Endodermal cell (in vitro differentiated cells): ENCODE measurements at regions not wholly inside any gene's neighbourhood (a gene's known extent, or its start where the extent isn't known, plus 50 kb on each side); places are given as distances from the start of the nearest gene placed in this dataset.

Experiments used
- DNase-seq: peaks from one replicate; pipeline ENCODE4 v3.0.0-alpha.2; 2017
- H3K27ac ChIP-seq: 2 replicates; pipeline ENCODE4 v1.5.1; 2013; ENCODE audit warnings: mild to moderate bottlenecking, low read depth, low read length, moderate library complexity
- H3K27me3 ChIP-seq: 2 replicates; pipeline ENCODE4 v1.6.1; 2013; ENCODE audit warnings: mild to moderate bottlenecking, low read length, moderate library complexity; ENCODE audit not compliant: insufficient read depth, control insufficient read depth, poor library complexity, severe bottlenecking
- H3K36me3 ChIP-seq: 2 replicates; pipeline ENCODE4 v1.7.0; 2013; ENCODE audit warnings: mild to moderate bottlenecking, low read length, moderate library complexity; ENCODE audit not compliant: control insufficient read depth, insufficient read depth
- H3K4me1 ChIP-seq: one replicate; pipeline ENCODE4 v1.7.0; 2013; ENCODE audit warnings: low read length; ENCODE audit not compliant: control insufficient read depth, insufficient read depth
- H3K4me3 ChIP-seq: 2 replicates; pipeline ENCODE4 v1.5.1; 2013; ENCODE audit warnings: mild to moderate bottlenecking, low read length, moderate library complexity
- H3K9ac ChIP-seq: 2 replicates; pipeline ENCODE4 v1.6.1; 2013; ENCODE audit warnings: mild to moderate bottlenecking, low read length, moderate library complexity; ENCODE audit not compliant: poor library complexity, severe bottlenecking; ENCODE audit errors: extremely low read depth
- H3K9me3 ChIP-seq: 2 replicates; pipeline ENCODE4 v1.6.1; 2013; ENCODE audit warnings: mild to moderate bottlenecking, low read length, moderate library complexity; ENCODE audit not compliant: control insufficient read depth
- H3K27ac Mint-ChIP-seq: 2 replicates; pipeline ENCODE4 v1.8.0; 2020; ENCODE audit warnings: mixed read lengths
- H3K27me3 Mint-ChIP-seq: 2 replicates; pipeline ENCODE4 v1.8.0; 2021; ENCODE audit warnings: mild to moderate bottlenecking, mixed read lengths; ENCODE audit not compliant: insufficient read depth
- H3K36me3 Mint-ChIP-seq: 2 replicates; pipeline ENCODE4 v1.8.0; 2020; ENCODE audit warnings: low read depth, mixed read lengths
- H3K4me1 Mint-ChIP-seq: 2 replicates; pipeline ENCODE4 v1.8.0; 2020; ENCODE audit warnings: mixed read lengths
- H3K4me3 Mint-ChIP-seq: 2 replicates; pipeline ENCODE4 v1.8.0; 2020; ENCODE audit warnings: mild to moderate bottlenecking, moderate library complexity, mixed read lengths
- H3K9me3 Mint-ChIP-seq: 2 replicates; pipeline ENCODE4 v1.8.0; 2020; ENCODE audit warnings: mild to moderate bottlenecking, mixed read lengths
- CTCF ChIP-seq: fragments of 200-600 bp; sonication (generic); conservative IDR thresholded peaks from 2 replicates; pipeline ENCODE4 v1.5.0; 2021; ENCODE audit warnings: antibody characterized with exemption, mild to moderate bottlenecking
- WGBS, 2 experiments: methylation state at CpG; one replicate each; pipeline versions ENCODE4 v1.1.5 to v1.1.7; 2013; ENCODE audit warnings: missing lambda C conversion rate in 2 of 2, mixed read lengths in 1 of 2; ENCODE audit not compliant: insufficient coverage in 1 of 2, insufficient read length in 1 of 2; 5-methylcytosine and 5-hydroxymethylcytosine counted together

GRCh38 chr3:28698706-28699105 is 350.1 kb upstream of the AZI2 start:
- no peak for TF ChIP-seq CTCF
- no peak overlapping the region for H3K27ac Mint-ChIP-seq
- Histone ChIP-seq H3K9ac (no peak overlapping the region), H3K27me3 (no peaks in the 10 kb centered on the region), H3K27ac (no peak overlapping the region), H3K4me1 (no peaks in the 10 kb centered on the region), H3K9me3 (no peaks in the 10 kb centered on the region), H3K36me3 (no peaks in the 10 kb centered on the region), H3K4me3 (no peak overlapping the region)
- DNase-seq: no peak
- no peaks in the 10 kb centered on the region for H3K27me3 Mint-ChIP-seq
- H3K4me3 Mint-ChIP-seq: no peak overlapping the region
- H3K9me3 Mint-ChIP-seq: no peaks in the 10 kb centered on the region
- H3K4me1 Mint-ChIP-seq: peaks cover 2% of the 10 kb centered on the region
- H3K36me3 Mint-ChIP-seq: no peaks in the 10 kb centered on the region
- 92% methylated on average over 2 of the region's 2 CpGs; no CpG with 5 or more reads in 1 of the 2 experiments for WGBS, 2 experiments

- no peak for DNase-seq
- H3K27ac ChIP-seq: no peak overlapping the region
- no peak overlapping the region for H3K9ac ChIP-seq
- no peaks in the 10 kb centered on the region for H3K27me3 Mint-ChIP-seq
- 93 to 100% methylated on average over 1 to 2 of the region's 2 CpGs for WGBS, 2 experiments
- H3K4me1 Mint-ChIP-seq: peaks cover 2% of the 10 kb centered on the region
- H3K27ac Mint-ChIP-seq: no peak overlapping the region
- no peak overlapping the region for H3K4me3 Mint-ChIP-seq
- H3K36me3 ChIP-seq: no peaks in the 10 kb centered on the region
- H3K9me3 ChIP-seq: no peaks in the 10 kb centered on the region
- no peak overlapping the region for H3K4me3 ChIP-seq
- no peaks in the 10 kb centered on the region for H3K9me3 Mint-ChIP-seq
- no peak for TF ChIP-seq CTCF
- no peaks in the 10 kb centered on the region for H3K36me3 Mint-ChIP-seq
- H3K27me3 ChIP-seq: no peaks in the 10 kb centered on the region
- H3K4me1 ChIP-seq: no peaks in the 10 kb centered on the region
Observed at GRCh38 chr3:28699283-28699682, 350.7 kb upstream of the AZI2 start.

- Mint-ChIP-seq H3K36me3 (no peaks in the 10 kb centered on the region), H3K27me3 (no peaks in the 10 kb centered on the region), H3K27ac (no peak overlapping the region), H3K4me3 (no peak overlapping the region), H3K9me3 (no peaks in the 10 kb centered on the region), H3K4me1 (peaks cover 2% of the 10 kb centered on the region)
- Histone ChIP-seq H3K27ac (no peak overlapping the region), H3K9me3 (no peaks in the 10 kb centered on the region), H3K4me1 (no peaks in the 10 kb centered on the region), H3K4me3 (no peak overlapping the region), H3K36me3 (no peaks in the 10 kb centered on the region), H3K9ac (no peak overlapping the region), H3K27me3 (no peaks in the 10 kb centered on the region)
- no peak for TF ChIP-seq CTCF
- 90 to 95% methylated on average over 5 of the region's 5 CpGs for WGBS, 2 experiments
- DNase-seq: no peak
Observed at GRCh38 chr3:28700728-28701127, 352.1 kb upstream of the AZI2 start.
